H9 (cell line): ENCODE measurements at regions not wholly inside any gene's neighbourhood (a gene's known extent, or its start where the extent isn't known, plus 50 kb on each side); places are given as distances from the start of the nearest gene placed in this dataset.

ENCODE experiments used
- DNase-seq: peaks from one replicate; pipeline ENCODE4 v3.0.0-alpha.2; 2017
- H2AFZ ChIP-seq: one replicate; pipeline ENCODE4 v1.6.1; 2013; ENCODE audit warnings: mild to moderate bottlenecking, low read length, control low read depth, moderate library complexity
- H2AK5ac ChIP-seq: 2 replicates; pipeline ENCODE4 v1.6.1; 2013; ENCODE audit warnings: low read length, control low read depth, mixed read lengths; ENCODE audit not compliant: insufficient read length
- H2BK120ac ChIP-seq: one replicate; pipeline ENCODE4 v1.6.1; 2013; ENCODE audit warnings: low read depth, mild to moderate bottlenecking, low read length, control low read depth, inconsistent platforms; ENCODE audit not compliant: poor library complexity, severe bottlenecking
- H2BK12ac ChIP-seq: 2 replicates; pipeline ENCODE4 v1.6.1; 2013; ENCODE audit warnings: low read length, control low read depth, mixed read lengths, low read depth; ENCODE audit not compliant: insufficient read length
- H2BK15ac ChIP-seq: 2 replicates; pipeline ENCODE4 v1.6.1; 2013; ENCODE audit warnings: low read depth, low read length, control low read depth
- H2BK20ac ChIP-seq: one replicate; pipeline ENCODE4 v1.6.1; 2013; ENCODE audit warnings: low read depth, mild to moderate bottlenecking, low read length, control low read depth, inconsistent platforms; ENCODE audit not compliant: poor library complexity, severe bottlenecking
- H2BK5ac ChIP-seq: 2 replicates; pipeline ENCODE4 v1.6.1; 2013; ENCODE audit warnings: low read length, control low read depth, mixed read lengths; ENCODE audit not compliant: insufficient read length
- H3K14ac ChIP-seq: 2 replicates; pipeline ENCODE4 v1.6.1; 2013; ENCODE audit warnings: low read length, control low read depth; ENCODE audit not compliant: insufficient read depth
- H3K18ac ChIP-seq: 2 replicates; pipeline ENCODE4 v1.6.1; 2013; ENCODE audit warnings: low read depth, mild to moderate bottlenecking, mixed read lengths, low read length, control low read depth; ENCODE audit not compliant: insufficient read length
- H3K23ac ChIP-seq: 2 replicates; pipeline ENCODE4 v1.6.1; 2013; ENCODE audit warnings: low read length, control low read depth, mixed read lengths, low read depth; ENCODE audit not compliant: insufficient read length
- H3K23me2 ChIP-seq: 2 replicates; pipeline ENCODE4 v1.6.1; 2013; ENCODE audit warnings: low read depth, mild to moderate bottlenecking, mixed read lengths, low read length, control low read depth; ENCODE audit not compliant: insufficient read length, poor library complexity, severe bottlenecking
- H3K27ac ChIP-seq: 2 replicates; pipeline ENCODE4 v1.5.1; 2013; ENCODE audit warnings: low read length, control low read depth, mixed read lengths, low read depth; ENCODE audit not compliant: insufficient read length
- H3K27me3 ChIP-seq: 2 replicates; pipeline ENCODE4 v1.6.1; 2013; ENCODE audit warnings: low read length, control low read depth, inconsistent platforms; ENCODE audit not compliant: insufficient read depth
- H3K4ac ChIP-seq: 2 replicates; pipeline ENCODE4 v1.6.1; 2013; ENCODE audit warnings: low read depth, mild to moderate bottlenecking, control low read depth, inconsistent platforms, low read length, moderate library complexity
- H3K4me1 ChIP-seq: 2 replicates; pipeline ENCODE4 v1.6.1; 2013; ENCODE audit warnings: low read length, control low read depth, inconsistent platforms; ENCODE audit not compliant: insufficient read depth
- H3K4me2 ChIP-seq: 2 replicates; pipeline ENCODE4 v1.6.1; 2013; ENCODE audit warnings: low read length, control low read depth, mixed read lengths; ENCODE audit not compliant: insufficient read length, insufficient read depth
- H3K56ac ChIP-seq: 2 replicates; pipeline ENCODE4 v1.6.1; 2013; ENCODE audit warnings: low read depth, mild to moderate bottlenecking, mixed read lengths, low read length, control low read depth; ENCODE audit not compliant: insufficient read length
- H3K79me1 ChIP-seq: 2 replicates; pipeline ENCODE4 v1.6.1; 2013; ENCODE audit warnings: low read depth, mild to moderate bottlenecking, moderate library complexity, low read length, control low read depth, inconsistent platforms; ENCODE audit not compliant: insufficient read depth, poor library complexity, severe bottlenecking
- H3K79me2 ChIP-seq: 2 replicates; pipeline ENCODE4 v1.6.1; 2013; ENCODE audit warnings: low read length, control low read depth, inconsistent platforms; ENCODE audit not compliant: insufficient read depth
- H3K9ac ChIP-seq: 2 replicates; pipeline ENCODE4 v1.6.1; 2013; ENCODE audit warnings: low read length, control low read depth, mixed read lengths; ENCODE audit not compliant: insufficient read length; ENCODE audit errors: extremely low read depth
- H3K9me3 ChIP-seq: one replicate; pipeline ENCODE4 v1.6.1; 2013; ENCODE audit warnings: low read depth, low read length, inconsistent platforms; ENCODE audit not compliant: control insufficient read depth
- H3T11ph ChIP-seq: one replicate; pipeline ENCODE4 v1.6.1; 2013; ENCODE audit warnings: mild to moderate bottlenecking, low read length, control low read depth, inconsistent platforms
- H4K20me1 ChIP-seq: one replicate; pipeline ENCODE4 v1.6.1; 2013; ENCODE audit not compliant: control insufficient read depth, insufficient read length, insufficient read depth
- H4K5ac ChIP-seq: 2 replicates; pipeline ENCODE4 v1.6.1; 2013; ENCODE audit warnings: low read depth, mild to moderate bottlenecking, mixed read lengths, low read length, control low read depth; ENCODE audit not compliant: insufficient read length
- H4K8ac ChIP-seq: replicated peaks from 2 replicates; pipeline ENCODE4 v1.6.1; 2013; ENCODE audit warnings: low read length, control low read depth, mixed read lengths, low read depth; ENCODE audit not compliant: insufficient read length
- H4K91ac ChIP-seq: 2 replicates; pipeline ENCODE4 v1.6.1; 2013; ENCODE audit warnings: low read depth, mild to moderate bottlenecking, moderate library complexity, mixed read lengths, low read length, control low read depth; ENCODE audit not compliant: insufficient read length
- H3K27ac Mint-ChIP-seq, 3 experiments: 2 replicates in 2 of 3; 3 replicates in 1 of 3; pipeline ENCODE4 v1.8.0; 2020 to 2021; ENCODE audit warnings: mixed read lengths in 3 of 3, mild to moderate bottlenecking in 1 of 3, moderate library complexity in 1 of 3
- H3K27me3 Mint-ChIP-seq: 2 replicates; pipeline ENCODE4 v1.8.0; 2021; ENCODE audit warnings: low read depth, mild to moderate bottlenecking, moderate library complexity, mixed read lengths
- H3K36me3 Mint-ChIP-seq, 3 experiments: 2 replicates in 2 of 3; 3 replicates in 1 of 3; pipeline ENCODE4 v1.8.0; 2020 to 2021; ENCODE audit warnings: low read depth in 3 of 3, mixed read lengths in 3 of 3; ENCODE audit not compliant: insufficient read depth in 1 of 3
- H3K4me1 Mint-ChIP-seq, 2 experiments: 2 replicates each; pipeline ENCODE4 v1.8.0; 2020; ENCODE audit warnings: mixed read lengths in 2 of 2
- H3K4me3 Mint-ChIP-seq, 2 experiments: 2 replicates in 1 of 2; 3 replicates in 1 of 2; pipeline ENCODE4 v1.8.0; 2020 to 2021; ENCODE audit warnings: mild to moderate bottlenecking in 2 of 2, mixed read lengths in 2 of 2, moderate library complexity in 1 of 2
- H3K9me3 Mint-ChIP-seq, 2 experiments: 2 replicates in 1 of 2; 3 replicates in 1 of 2; pipeline ENCODE4 v1.8.0; 2020; ENCODE audit warnings: mild to moderate bottlenecking in 2 of 2, mixed read lengths in 2 of 2, moderate library complexity in 1 of 2
- WGBS: extraction: QIAGEN DNeasy Blood & Tissue Kit; methylation state at CpG from one replicate; pipeline ENCODE4 v1.1.7; 2013; ENCODE audit warnings: missing lambda C conversion rate, low lambda C conversion rate, mixed read lengths; ENCODE audit not compliant: insufficient read length; ENCODE audit errors: extremely low coverage; 5-methylcytosine and 5-hydroxymethylcytosine counted together
- TF ChIP-seq, protein P1 (sequence below): fragments of 200-600 bp; sonication (generic); conservative IDR thresholded peaks from 3 replicates; pipeline ENCODE4 v1.8.0; 2021; ENCODE audit warnings: antibody characterized with exemption, mild to moderate bottlenecking

DNA sequence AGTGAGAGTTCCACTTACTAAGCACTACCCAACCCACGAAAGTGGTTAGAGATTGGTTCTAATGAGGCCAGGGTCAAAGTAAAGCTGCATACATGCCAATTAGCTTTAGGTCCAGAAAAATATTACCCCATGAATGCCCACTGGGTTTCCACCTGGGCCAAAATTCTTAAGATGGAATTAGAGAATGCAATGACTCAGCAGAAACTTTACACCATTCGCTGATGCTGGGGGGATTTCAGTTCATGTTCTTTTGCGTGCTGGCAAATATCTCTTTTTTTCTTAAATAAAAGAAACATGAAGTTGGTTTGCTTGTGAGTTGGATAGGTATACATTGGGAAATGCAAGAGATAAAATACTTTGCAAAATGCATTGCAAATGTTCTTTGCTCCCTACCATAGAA is 715.3 kb upstream of the MIR17HG start:
- Histone ChIP-seq H3K56ac (no peak overlapping the region), H3K27ac (no peak overlapping the region), H3K23ac (no peak overlapping the region), H3K18ac (no peak overlapping the region), H2AK5ac (no peak overlapping the region), H2BK12ac (no peak overlapping the region), H3K4me2 (no peak overlapping the region), H4K91ac (no peak overlapping the region), H3K79me1 (no peaks in the 10 kb centered on the region), H2BK15ac (no peak overlapping the region), H2BK5ac (no peak overlapping the region), H3K9ac (no peak overlapping the region), H3K14ac (no peak overlapping the region), H2BK20ac (no peak overlapping the region), H4K20me1 (no peaks in the 10 kb centered on the region), H3K9me3 (no peaks in the 10 kb centered on the region), H4K5ac (no peak overlapping the region), H3K27me3 (no peaks in the 10 kb centered on the region), H2BK120ac (no peak overlapping the region), H3T11ph (no peak overlapping the region), H3K23me2 (no peaks in the 10 kb centered on the region), H2AFZ (no peak overlapping the region), H3K4ac (no peak overlapping the region), H4K8ac (no peak overlapping the region), H3K79me2 (no peaks in the 10 kb centered on the region), H3K4me1 (peaks cover 2% of the 10 kb centered on the region; the same call in 1 of the 2 replicates)
- Mint-ChIP-seq H3K27me3 (no peaks in the 10 kb centered on the region), H3K4me3 (no peak overlapping the region), H3K27ac (no peak overlapping the region; a peak in 1 of 7 replicates), H3K9me3 (no peaks in the 10 kb centered on the region), H3K36me3 (no peaks in the 10 kb centered on the region), H3K4me1 (0 out of 4 replicates have a peak, but pooled peaks cover 0 to 2% of the 10 kb centered on the region in 2 experiments)
- TF ChIP-seq, protein P1, sequence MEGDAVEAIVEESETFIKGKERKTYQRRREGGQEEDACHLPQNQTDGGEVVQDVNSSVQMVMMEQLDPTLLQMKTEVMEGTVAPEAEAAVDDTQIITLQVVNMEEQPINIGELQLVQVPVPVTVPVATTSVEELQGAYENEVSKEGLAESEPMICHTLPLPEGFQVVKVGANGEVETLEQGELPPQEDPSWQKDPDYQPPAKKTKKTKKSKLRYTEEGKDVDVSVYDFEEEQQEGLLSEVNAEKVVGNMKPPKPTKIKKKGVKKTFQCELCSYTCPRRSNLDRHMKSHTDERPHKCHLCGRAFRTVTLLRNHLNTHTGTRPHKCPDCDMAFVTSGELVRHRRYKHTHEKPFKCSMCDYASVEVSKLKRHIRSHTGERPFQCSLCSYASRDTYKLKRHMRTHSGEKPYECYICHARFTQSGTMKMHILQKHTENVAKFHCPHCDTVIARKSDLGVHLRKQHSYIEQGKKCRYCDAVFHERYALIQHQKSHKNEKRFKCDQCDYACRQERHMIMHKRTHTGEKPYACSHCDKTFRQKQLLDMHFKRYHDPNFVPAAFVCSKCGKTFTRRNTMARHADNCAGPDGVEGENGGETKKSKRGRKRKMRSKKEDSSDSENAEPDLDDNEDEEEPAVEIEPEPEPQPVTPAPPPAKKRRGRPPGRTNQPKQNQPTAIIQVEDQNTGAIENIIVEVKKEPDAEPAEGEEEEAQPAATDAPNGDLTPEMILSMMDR = no peak
- WGBS = no CpG with 5 or more reads among the region's 3 CpGs
- no peak for DNase-seq
